ENCODE measurements at regions not wholly inside any gene's neighbourhood (a gene's known extent, or its start where the extent isn't known, plus 50 kb on each side); places are given as distances from the start of the nearest gene placed in this dataset.

DNA sequence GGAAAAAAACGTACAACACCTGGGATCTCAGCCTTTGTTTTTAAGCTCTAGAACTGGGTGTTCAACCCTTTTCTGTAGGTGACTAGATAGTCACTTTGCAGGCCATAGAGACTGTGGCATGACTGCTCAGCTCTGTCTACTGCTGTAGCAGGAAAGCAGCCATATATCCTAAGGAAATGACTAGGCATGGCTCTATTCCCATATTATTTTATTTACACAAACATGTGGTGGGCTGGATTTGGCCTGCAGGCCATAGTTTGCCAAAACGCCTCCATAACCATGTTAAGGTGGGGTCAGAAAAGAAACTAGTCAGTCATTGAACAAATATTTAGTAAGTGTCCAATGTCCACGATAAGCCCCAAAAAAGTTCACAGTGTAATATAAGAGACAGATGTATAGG is 452.5 kb downstream of the MCTP2 start:
- no peak for DNase-seq

DNA sequence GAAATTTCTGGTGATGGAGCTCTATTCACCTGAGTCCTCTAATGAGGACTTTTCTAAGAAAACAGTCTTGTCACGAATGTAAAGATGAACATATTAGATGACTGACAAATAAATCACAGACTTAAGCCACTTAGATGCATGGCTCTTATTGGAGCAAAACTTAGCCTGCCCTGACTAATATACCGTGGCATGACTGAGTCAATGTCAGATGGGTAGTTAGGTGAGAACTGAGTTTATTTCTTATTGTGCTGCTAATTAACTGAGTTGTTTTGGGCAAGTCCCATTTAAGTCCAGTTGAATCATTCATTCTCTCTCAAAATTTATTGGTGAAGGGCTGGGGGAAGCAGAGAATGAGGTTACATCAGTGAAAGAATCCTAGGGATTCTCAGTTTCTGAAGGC is 459.8 kb downstream of the MCTP2 start:
- DNase-seq = no peak

DNA sequence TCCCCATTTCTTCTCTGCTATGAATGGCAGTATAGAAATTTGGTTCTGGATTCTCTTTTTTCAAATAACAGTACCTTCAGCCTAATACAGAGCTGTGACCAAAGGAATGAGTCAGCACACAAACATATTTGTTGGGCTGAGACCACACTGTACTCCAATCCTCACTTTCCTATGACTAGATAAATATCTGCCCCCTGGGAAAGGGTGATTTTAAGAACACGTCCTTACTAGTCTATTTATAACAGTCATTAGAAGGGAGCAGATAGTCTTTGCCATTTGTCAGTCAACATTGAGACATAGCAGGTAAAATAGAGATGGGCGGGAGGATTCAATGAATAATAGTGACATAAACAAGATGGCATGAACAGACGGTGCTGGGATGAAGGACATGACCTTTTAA is 461.3 kb downstream of the MCTP2 start:
- DNase-seq = no peak

DNA sequence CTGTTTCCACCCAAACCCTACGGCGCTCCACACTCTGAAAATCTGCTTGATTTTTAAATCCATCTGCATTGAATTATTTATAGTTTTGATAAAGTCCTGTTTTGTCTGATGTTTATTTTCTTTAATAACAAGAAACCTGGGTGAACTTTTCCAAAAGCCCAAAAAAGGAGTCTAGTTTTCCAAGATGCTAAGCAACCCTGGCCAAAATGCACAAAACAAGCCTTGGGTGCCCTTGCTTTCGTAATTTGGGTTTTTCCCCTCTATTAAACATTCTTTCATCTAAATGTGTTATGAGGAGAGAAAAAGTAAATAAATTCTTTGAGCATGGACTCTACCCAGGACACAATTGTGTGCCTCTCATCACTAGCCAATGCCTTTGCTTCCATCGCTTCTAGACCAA is 468.9 kb downstream of the MCTP2 start:
- DNase-seq = no peak

DNA sequence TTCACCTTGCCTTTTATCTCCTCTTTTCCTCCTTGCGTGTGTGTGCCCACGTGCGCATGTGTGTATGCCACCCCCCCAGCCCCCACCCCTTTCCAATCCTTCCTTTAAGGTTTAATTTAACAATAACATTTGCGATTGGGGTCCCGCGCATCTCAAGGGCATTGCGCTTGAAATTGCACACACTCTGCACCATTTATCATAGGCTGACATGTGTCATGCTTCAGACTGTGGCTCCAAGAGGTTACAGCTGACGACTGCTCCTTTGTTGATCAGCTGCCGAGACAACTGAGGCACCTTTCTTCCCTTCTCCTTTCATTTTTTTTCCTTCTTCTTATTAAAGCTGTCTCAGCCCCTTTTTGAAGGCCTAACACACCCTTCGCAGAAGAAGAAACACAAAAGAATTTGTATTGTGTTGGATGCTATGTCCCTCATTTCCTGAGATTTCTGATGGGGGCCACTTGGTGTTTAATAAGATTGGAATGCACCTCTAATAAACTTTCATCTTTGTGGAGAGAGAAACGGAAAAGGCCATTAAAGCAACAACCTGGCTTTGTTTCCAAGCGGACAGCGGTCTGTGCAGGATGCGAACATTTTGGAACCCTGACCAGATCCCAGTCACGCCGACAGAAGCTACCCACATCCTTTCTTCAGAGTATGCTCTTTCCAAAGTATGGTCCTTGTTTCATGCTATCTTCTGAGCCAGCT is 470.1 kb downstream of the MCTP2 start:
- no peak for DNase-seq

DNA sequence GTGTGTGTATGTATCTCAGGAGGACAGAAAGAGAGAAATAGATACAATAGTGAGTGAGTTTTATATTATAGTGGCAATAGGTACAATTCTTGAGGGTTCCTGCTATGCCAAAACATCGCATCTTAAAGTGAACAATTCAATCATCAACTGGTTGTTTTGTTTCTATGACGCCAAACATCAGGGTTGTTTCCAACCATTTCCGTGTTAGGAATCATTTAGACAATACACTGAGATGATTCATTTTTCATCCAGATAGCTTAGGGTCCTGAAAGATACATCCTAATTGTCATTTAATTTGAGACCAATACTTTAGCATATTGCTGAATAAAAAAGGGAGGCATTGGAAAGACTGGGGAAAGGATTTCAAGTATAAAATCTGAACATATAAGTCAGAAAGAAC is 472.2 kb downstream of the MCTP2 start:
- no peak for DNase-seq

DNA sequence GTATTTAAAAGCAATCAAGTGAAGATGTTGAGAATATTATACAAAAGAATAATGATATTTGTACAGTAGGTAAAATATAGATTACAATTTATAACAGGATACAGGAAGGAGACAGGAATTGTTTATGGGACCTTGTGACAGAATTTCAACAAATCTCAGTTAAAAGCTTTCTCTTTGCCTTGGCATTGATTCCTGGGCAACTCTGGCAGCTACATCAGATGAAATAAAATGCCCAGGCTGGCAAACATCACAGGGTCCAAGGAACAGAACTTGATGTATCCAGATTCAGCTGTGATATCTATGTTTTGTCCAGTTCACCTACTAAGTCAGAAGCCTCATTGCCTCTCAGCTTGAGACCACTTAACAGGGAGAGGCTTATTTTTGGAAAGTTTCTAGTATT is 473.1 kb downstream of the MCTP2 start:
- DNase-seq = no peak

DNA sequence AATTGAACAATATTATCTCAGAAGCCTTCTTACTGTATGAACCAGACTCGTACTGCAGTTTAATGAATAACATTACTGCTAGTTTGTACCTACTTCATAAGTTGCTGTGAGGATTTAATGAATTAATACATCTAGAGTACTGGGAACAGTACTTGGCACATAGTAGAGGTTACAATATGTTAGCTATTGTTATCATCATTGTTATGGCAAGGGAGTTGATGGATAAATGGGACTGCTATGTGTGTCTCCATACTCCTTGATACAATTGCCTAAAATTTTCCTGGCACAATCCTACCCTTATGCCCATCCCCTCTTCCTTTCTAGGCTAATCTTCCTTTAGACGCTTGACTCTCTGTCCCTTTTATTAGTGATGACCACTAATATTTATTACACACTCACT is 473.6 kb downstream of the MCTP2 start:
- no peak for DNase-seq

DNA sequence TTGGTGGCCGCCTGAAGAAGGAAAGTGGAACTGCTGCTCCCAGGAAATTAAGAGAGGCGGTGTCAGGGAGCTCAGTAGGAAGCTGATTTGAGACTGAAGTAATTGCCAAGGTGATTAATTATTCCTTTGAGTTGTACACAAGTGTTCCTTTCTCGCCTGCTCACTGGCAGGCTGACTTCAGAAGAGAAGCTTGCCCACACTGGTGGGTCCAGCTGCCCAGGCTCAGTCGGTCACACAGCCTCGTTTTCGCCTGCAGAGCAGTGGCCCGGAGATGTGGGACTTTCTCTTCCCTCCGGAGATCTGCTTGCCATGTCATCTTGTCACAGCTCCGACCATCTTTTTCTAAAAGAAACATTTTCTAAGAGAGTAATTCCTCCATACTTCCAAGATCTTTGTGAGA is 478.0 kb downstream of the MCTP2 start:
- no peak for DNase-seq

DNA sequence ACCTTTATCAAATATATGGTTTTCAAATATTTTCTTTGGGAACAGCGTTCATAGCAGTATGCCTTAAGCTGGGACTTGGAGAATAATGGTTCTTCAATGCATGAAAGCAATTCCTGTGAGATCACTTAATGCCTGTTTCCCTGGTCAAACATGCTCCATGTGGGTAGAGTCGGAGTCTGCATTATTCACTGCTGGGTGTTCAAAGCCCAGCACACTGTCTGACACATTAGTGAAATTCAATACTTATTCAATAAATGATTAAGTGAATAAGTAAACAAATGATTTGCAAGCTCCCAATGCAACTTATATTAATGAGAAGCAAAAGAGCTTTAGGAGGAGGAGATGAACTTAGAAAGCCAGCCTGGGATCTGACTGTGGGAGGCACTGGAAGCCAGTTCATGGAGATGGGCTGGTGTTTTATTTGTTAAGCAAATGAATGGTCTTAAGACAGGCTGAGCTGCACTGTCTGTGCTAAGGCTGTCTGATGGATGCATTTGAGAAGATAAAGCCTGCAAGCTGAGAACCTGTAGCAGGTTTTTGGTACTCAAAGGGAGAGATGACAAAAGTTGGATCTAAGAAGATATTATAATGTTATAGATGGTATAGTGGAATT is 490.8 kb downstream of the MCTP2 start:
- no peak for DNase-seq

DNA sequence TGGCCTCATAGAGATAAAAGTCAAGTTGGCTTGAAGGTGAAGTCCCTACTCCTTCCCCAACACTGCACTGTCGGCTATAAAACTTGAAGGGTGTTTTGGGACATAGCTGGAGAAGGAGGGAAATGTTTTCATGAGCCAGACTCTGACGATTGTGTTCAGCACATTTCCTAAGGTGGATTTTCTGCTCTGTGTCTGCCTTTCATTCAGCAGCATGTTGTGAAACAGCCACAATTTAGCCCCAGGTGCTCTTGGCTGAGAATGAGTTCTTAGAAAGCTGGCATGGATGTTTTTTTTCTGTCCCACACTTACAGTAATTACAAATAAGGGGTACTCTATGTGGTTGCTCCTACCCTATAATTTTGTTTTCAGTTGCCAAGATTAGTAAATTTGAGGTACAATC is 492.4 kb downstream of the MCTP2 start:
- no peak for DNase-seq

DNA sequence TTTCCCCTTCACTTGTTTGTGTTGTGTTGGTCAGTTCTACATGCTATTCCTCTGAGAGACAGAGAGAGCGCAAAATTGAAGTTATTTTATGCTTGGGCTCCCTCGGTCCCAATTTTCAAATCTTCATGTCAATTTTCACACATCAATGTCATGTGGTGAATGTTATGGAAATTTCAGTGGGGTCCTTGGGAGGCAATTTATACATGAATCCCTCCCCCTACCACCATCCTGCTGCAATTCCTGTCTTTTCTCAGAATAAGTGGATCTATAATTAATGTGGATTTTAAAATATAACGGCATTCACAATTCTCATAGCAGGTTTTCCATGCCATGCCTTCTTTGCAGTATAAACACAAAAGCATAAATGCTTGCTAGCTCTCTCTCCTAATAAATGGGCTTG is 499.9 kb downstream of the MCTP2 start:
- DNase-seq = no peak

DNA sequence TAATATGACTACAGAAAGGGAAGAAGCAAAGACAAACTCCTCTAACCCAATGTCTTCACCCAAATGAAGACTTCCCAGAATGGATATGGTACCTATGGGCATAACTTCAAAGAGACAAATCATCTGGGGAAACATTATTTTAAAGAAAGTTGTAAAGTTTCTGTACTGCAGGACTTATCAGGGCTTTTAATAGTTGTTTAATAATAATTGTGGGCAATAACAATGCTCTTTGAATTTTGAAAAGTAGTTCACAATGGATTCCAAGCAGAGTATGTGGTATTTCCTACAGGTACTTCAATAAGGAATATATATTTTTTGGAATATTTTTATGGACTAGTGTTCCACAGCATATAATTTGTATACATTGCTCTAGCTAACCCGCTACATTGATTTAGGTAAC is 503.1 kb downstream of the MCTP2 start:
- no peak for DNase-seq

DNA sequence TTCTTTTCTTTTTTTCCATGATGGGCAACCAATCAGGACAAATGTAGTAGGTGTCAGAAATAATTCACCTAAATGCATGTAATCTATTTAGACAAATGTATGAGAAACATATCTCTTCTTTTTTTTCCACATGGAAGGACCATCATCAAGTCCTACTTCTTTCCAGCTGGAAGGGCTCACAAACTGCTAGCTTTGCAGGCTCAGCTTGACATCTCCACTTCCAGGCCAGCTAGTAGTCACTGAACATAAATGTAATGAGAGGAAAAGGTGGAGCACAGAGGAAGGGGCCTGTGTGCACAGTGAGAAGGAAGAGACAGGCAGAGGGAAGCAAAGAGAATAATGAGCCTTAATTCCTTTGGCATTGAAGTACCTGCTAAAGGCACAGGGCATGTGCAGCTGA is 504.9 kb downstream of the MCTP2 start:
- no peak for DNase-seq

DNA sequence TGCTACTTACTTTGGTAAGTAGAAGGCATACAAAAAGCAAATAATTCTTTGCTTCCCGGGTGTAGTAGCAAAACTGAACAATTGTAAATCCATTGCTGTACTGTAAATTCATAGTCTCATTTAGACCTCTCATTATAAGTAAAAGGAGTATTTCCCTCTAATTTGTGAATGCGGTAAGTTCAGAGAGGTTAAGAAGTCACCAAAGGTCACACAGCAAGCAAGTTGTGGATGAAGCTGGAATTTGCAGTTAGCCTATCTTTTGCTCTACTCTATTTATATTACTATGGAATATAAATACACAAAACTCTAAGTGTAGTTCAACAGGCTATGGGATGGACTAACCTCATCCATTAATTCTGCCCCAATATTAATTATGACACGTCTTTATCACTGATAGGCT is 508.3 kb downstream of the MCTP2 start:
- no peak for DNase-seq

DNA sequence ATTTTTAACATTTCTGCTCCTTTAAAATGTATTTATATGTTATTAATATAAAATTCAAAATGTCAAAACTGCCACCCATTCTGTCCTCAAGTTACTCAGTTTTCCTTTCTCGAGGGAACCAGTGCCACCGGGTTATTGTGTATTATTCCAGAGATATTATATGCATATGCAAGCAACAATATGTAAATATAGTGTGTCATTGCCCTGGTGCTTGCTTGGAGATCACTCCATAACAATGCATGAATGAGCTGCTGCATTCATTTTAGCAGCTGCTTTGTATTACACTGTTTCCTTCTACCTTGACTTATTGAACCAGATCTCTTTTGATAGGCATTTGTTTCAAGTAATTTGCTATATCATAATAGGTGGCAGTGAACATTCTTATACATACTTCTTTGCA is 509.1 kb downstream of the MCTP2 start:
- no peak for DNase-seq

DNA sequence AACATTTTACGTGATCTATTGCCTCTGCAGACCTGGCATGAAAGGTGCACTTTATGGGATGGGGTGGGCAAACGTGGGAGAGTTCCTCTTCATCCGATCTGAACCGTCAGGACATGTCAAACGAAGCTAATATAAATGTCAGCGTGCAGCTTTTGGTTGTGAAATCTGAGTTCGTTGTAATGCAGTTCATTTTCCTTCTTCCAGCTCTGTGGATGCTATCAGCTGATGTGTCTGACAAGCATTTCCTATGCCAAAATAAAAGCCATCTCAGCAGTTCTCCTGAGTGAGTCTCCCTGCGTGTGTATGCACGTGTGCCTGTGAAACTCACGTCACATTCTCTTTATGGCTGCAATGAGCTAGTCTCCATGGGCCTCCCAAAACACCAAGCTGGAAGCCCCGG is 512.3 kb downstream of the MCTP2 start:
- no peak for DNase-seq

DNA sequence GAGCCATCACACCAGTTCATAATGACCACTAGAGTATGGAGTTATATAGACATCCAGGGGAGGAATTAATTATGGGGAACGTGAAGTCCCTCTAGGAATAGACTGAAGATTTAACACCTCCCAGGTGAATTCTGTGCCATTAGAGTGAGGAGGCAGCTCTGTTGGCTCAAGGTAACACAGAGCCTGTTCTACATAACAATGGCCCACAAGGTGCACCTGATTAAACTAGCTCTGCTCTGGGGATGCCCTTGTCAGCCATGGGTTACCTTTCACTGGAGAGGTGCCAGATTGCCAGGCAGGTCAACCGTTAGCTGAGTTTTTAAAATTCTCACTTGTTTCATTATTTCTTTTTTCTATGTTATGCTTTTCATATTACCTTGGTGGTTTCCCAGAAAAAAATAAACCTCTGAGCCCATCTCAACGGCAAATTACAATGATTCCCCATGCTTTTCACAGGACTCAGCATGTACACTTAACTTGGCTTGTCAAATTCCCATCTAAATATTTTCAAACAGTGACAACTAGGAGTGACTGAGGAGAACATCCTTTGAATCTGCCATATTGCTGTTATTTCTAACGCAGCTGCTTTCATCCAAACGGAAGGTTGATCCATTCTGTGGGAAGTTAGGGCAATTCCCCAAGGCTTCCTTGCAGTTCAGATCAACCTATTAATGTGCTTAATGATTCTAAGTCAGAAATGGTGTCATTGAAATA is 512.9 kb downstream of the MCTP2 start:
- no peak for DNase-seq

DNA sequence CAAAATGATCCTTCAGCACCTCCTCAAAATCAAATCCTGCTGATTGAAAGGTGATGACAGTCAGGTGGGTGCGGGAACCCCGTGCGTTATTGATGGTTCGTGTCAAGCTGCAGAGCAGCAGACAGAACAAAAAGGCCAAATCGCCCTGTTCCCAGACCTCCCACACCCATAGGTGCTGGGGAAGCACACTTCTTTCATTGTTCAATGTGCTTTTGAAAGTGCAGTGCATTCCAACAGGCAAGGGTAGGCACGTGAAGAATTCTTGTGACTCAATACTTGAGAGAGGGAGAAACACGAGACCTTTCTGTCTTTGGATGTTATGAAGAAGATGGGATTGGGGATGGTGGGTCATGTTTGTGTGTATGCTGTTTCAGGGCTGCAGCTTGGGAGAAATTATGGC is 514.0 kb downstream of the MCTP2 start:
- DNase-seq = no peak

DNA sequence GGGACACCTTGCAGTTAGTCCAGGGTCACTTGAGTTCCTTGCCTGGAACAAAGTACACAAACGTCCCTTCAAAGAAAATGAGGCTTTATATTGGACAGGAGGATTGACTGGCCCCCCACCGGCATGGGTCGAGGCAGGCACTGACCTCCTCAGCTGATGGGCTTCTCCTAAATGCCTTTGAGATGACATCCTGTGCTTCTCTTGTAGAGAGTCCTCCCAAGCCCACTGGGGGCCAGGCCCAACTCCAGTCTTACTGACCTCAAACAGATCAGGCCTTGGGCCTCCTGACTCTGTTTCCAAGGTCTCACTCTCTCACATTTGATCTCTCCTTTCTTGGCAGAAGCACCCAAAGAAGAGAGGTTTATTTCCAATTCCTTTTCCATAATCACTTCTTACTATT is 516.1 kb downstream of the MCTP2 start:
- no peak for DNase-seq

DNA sequence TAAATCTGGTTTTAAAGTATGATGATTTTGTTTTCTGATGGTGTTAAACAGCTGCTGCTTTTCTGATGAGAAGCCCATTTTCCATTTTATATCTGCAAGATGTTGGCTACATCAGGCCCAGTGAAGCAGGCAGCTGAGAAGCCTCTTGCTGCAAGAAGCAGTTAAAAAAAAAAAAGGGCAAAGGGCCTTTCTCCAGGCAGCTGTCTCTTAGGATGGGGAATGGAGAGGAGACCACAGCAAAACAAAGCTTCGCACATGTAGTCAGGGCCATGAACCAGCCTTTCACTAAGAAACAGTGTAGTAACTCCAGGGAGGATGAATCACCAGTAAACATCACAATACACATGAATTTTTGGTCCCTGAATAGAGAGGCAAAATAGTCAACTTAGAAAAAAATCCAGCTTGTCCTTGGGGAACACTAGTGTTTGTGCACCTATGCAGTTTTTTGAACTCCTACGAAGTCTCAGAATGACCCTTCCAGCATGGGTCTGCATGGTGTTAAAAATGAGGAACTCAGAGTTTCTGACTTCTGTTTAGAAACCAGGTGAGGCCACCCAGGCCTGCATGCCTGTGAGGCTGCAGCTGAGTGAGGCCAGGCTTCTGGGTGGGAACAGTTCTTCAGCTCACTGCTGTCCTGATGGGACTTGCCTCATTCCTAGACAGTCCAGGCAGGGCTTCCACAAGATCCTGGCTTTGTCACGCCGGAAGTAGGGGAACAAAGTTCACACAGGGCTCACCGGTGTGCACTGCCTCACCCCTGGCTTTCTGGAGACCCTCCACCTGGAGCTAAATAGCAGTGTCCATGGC is 518.7 kb downstream of the MCTP2 start:
- no peak for DNase-seq

DNA sequence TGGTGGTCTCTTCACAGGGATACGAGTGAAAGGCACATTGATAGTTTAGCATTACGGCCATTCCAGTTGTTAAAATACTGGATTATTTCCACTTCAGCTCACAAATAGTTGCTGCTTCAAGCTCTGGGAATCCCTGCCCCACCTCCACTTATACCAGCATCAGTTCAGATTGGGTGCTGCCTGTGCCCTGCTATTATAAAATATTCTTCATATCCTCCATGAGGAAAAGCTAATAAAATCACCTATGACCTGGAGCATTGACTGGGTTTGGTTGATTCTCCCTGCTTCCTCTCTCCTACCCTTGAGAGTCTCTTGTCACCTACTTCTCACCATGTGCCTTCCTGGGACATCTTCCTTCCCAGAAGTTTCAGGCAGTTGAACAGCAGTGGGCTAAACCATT is 529.0 kb downstream of the MCTP2 start:
- no peak for DNase-seq

DNA sequence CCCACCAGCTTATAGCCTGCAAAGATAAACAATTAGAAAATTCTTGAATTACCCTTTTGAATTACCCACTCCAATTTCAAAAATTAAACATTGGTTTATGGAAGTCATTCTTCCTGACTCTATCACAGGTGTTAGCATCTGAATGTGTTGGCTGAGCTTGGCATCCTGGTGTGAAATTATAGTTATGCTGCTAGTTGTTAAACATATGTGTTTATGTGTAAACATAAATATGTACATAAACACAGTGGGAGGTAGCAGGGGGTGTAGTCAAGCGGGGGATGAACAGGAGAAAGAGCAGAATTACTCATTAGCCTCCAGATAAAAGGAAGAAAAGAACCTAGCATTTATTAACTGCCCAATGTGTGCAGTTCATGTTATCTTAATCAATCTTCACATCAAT is 530.2 kb downstream of the MCTP2 start:
- no peak for DNase-seq

DNA sequence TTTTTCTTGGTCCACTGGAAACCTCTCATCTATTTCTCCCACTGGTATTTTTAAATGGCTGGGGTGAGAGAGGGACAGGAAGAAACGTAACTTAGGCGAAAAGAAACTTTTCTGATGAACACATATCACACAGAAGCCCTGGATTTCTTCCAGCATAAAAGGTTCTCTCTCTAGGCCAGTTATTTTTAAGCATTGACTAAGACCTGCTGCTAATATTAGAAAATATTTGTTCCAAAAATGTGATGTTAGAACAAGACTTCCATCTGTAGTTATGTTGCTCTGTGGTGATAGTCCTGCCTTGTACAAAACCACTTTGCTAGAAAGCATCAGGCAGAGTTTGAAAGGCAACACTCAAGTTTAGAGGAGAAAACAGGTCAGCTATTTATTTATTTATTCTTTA is 537.7 kb downstream of the MCTP2 start:
- no peak for DNase-seq
